Mesendoderm (in vitro differentiated cells): ENCODE measurements at regions not wholly inside any gene's neighbourhood (a gene's known extent, or its start where the extent isn't known, plus 50 kb on each side); places are given as distances from the start of the nearest gene placed in this dataset.

Source experiments
- DNase-seq: peaks from one replicate; pipeline ENCODE4 v3.0.0; 2013
- H2AK5ac ChIP-seq: 2 replicates; pipeline ENCODE4 v1.6.1; 2013; ENCODE audit warnings: low read length, inconsistent platforms
- H2BK120ac ChIP-seq: 2 replicates; pipeline ENCODE4 v1.6.1; 2013; ENCODE audit warnings: low read depth, mild to moderate bottlenecking, low read length, moderate library complexity, mixed read lengths
- H2BK15ac ChIP-seq: replicated peaks from 2 replicates; pipeline ENCODE4 v1.6.1; 2013; ENCODE audit warnings: low read depth, mild to moderate bottlenecking, moderate library complexity
- H2BK5ac ChIP-seq: 2 replicates; pipeline ENCODE4 v1.6.1; 2013; ENCODE audit warnings: low read length, inconsistent platforms
- H3K18ac ChIP-seq: 2 replicates; pipeline ENCODE4 v1.6.1; 2013; ENCODE audit warnings: mild to moderate bottlenecking, low read length, mixed read lengths
- H3K23ac ChIP-seq: one replicate; pipeline ENCODE4 v1.6.1; 2013; ENCODE audit warnings: low read length
- H3K27ac ChIP-seq: 2 replicates; pipeline ENCODE4 v1.5.1; 2013; ENCODE audit warnings: low read depth, mild to moderate bottlenecking, inconsistent platforms, low read length, moderate library complexity
- H3K27me3 ChIP-seq: 2 replicates; pipeline ENCODE4 v1.6.1; 2013; ENCODE audit warnings: low read length, control low read depth, mild to moderate bottlenecking, inconsistent platforms; ENCODE audit not compliant: insufficient read depth, poor library complexity
- H3K36me3 ChIP-seq: 2 replicates; pipeline ENCODE4 v1.6.1; 2013; ENCODE audit warnings: low read length, inconsistent platforms; ENCODE audit not compliant: control insufficient read depth, insufficient read depth
- H3K4ac ChIP-seq: one replicate; pipeline ENCODE4 v1.6.1; 2013; ENCODE audit warnings: low read depth, mild to moderate bottlenecking, low read length, moderate library complexity
- H3K4me1 ChIP-seq: 2 replicates; pipeline ENCODE4 v1.6.1; 2013; ENCODE audit warnings: low read depth, low read length, inconsistent platforms; ENCODE audit not compliant: control insufficient read depth
- H3K4me2 ChIP-seq: 2 replicates; pipeline ENCODE4 v1.6.1; 2013; ENCODE audit warnings: low read length
- H3K4me3 ChIP-seq: 2 replicates; pipeline ENCODE4 v1.5.1; 2013; ENCODE audit warnings: mild to moderate bottlenecking, low read length
- H3K56ac ChIP-seq: one replicate; pipeline ENCODE4 v1.6.1; 2013; ENCODE audit warnings: low read length
- H3K79me1 ChIP-seq: 2 replicates; pipeline ENCODE4 v1.6.1; 2013; ENCODE audit warnings: low read length, inconsistent platforms
- H3K79me2 ChIP-seq: 2 replicates; pipeline ENCODE4 v1.6.1; 2013; ENCODE audit warnings: mild to moderate bottlenecking, low read length; ENCODE audit not compliant: control insufficient read depth, insufficient read depth
- H3K9ac ChIP-seq: 2 replicates; pipeline ENCODE4 v1.6.1; 2013; ENCODE audit warnings: low read length, inconsistent platforms
- H4K5ac ChIP-seq: one replicate; pipeline ENCODE4 v1.6.1; 2013; ENCODE audit warnings: low read length
- H4K8ac ChIP-seq: one replicate; pipeline ENCODE4 v1.6.1; 2013; ENCODE audit warnings: low read depth, mild to moderate bottlenecking, control low read depth, low read length, moderate library complexity
- WGBS: extraction: QIAGEN DNeasy Blood & Tissue Kit; methylation state at CpG from one replicate; pipeline ENCODE4 v1.1.7; 2013; ENCODE audit warnings: low lambda C conversion rate, missing lambda C conversion rate; ENCODE audit not compliant: insufficient coverage; ENCODE audit errors: extremely low coverage; 5-methylcytosine and 5-hydroxymethylcytosine counted together

DNA sequence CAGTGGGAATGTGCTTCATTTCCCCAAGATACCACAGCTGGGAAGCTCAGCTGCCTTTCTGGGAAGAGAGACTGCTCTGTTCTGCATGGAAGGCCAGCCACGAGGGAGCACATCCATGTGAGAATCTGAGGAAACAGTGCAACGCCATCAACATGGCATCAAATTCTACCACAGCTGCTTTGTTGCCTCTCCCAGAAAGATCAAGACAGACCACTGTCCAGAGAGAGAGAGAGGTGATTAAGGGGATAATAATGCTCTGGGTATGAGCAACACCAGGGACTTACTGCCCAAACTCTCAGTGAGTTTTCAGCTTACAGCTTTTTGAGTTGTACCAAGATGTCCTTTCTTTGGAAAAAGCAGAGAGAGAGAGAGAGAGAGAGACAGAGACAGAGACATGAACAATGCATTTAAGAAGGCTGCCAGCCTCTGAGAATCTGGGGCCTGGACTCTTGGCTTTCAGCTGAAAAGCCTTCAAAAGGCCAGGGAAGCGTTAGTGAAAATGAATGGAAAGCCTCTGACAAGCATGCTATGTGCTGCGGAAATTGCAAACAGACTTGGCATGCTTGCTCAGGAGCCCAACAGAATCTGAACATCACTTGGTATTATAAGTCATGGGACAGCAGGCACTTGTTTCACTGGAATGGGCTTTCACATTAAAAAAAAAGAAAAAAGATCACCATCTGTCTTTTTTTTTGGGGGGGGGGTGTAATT, 223.1 kb downstream of the MAP2K6 start:
- no peak overlapping the region for H2BK15ac ChIP-seq
- H3K23ac ChIP-seq = no peak overlapping the region
- WGBS = no CpG with 5 or more reads among the region's 4 CpGs
- no peak overlapping the region for H2BK120ac ChIP-seq
- H3K4me1 ChIP-seq = no peaks in the 10 kb centered on the region
- no peak overlapping the region for H3K4me3 ChIP-seq
- H3K4ac ChIP-seq = no peak overlapping the region
- no peak overlapping the region for H4K5ac ChIP-seq
- H3K18ac ChIP-seq = no peak overlapping the region
- H3K79me1 ChIP-seq = no peaks in the 10 kb centered on the region
- no peak overlapping the region for H3K4me2 ChIP-seq
- no peak overlapping the region for H2BK5ac ChIP-seq
- no peak overlapping the region for H3K9ac ChIP-seq
- H3K27me3 ChIP-seq = no peaks in the 10 kb centered on the region
- H3K27ac ChIP-seq = no peak overlapping the region
- H2AK5ac ChIP-seq = no peak overlapping the region
- H3K36me3 ChIP-seq = no peaks in the 10 kb centered on the region
- H3K56ac ChIP-seq = no peak overlapping the region
- H3K79me2 ChIP-seq = no peaks in the 10 kb centered on the region
- no peak overlapping the region for H4K8ac ChIP-seq
- no peak for DNase-seq

DNA sequence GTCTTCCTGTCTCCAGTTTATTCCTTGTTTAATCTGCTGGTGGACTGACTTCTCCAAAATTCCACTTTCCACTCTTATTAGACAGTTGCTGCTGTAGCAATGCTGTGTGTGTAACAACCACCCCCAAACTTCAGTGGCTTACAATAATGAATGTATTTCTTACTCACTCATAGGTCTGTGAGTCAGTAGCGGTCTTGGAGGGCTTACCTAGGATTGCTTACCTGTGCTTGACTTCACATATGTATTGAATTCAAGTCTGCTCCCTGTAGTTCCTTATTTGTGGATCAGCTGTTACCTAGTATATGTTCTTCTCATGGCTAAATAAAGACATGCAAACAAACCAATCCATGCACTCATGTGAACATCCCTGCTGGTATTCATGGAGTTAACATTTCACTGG, 224.6 kb downstream of the MAP2K6 start:
- Histone ChIP-seq H3K4ac (no peak overlapping the region), H3K56ac (no peak overlapping the region), H3K27ac (no peak overlapping the region), H2BK15ac (no peak overlapping the region), H2BK120ac (no peak overlapping the region), H3K23ac (no peak overlapping the region), H4K8ac (no peak overlapping the region), H2AK5ac (no peak overlapping the region), H3K4me1 (no peaks in the 10 kb centered on the region), H3K27me3 (no peaks in the 10 kb centered on the region), H3K36me3 (no peaks in the 10 kb centered on the region), H3K79me2 (no peaks in the 10 kb centered on the region), H3K18ac (no peak overlapping the region), H3K4me3 (no peak overlapping the region), H3K9ac (no peak overlapping the region), H2BK5ac (no peak overlapping the region), H4K5ac (no peak overlapping the region), H3K4me2 (no peak overlapping the region), H3K79me1 (no peaks in the 10 kb centered on the region)
- no CpG with 5 or more reads among the region's 1 CpG for WGBS
- DNase-seq = no peak

DNA sequence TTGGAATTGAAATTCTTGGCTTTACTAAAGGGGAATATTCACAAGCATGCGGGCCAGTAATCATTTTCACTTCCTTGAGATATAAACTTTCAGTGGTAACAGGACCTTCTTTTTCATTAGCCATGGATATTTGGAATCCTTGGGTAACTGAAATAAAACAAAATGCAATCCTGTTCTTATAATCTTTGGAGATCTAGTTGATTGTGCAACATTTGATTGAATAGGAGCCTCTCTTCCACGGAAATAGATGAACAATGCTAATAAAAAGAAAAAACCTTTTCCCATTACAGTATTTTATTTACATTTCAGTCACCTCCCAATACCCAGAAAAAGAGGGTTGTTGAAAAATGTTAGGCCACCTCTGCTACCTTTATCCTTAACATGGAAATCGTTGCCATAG, 225.6 kb downstream of the MAP2K6 start:
- H3K79me1 ChIP-seq = no peaks in the 10 kb centered on the region
- no peaks in the 10 kb centered on the region for H3K79me2 ChIP-seq
- no CpG with 5 or more reads among the region's 3 CpGs for WGBS

GRCh38 chr17:69643686-69644085, 229.2 kb downstream of the MAP2K6 start:
- Histone ChIP-seq H3K56ac (no peak overlapping the region), H3K36me3 (no peaks in the 10 kb centered on the region), H4K5ac (no peak overlapping the region), H2BK15ac (no peak overlapping the region), H3K4me3 (no peak overlapping the region), H4K8ac (peak overlapping the region; percentile 56), H3K18ac (no peak overlapping the region), H3K9ac (no peak overlapping the region), H3K27me3 (no peaks in the 10 kb centered on the region), H2AK5ac (no peak overlapping the region), H3K4ac (no peak overlapping the region), H3K27ac (no peak overlapping the region), H3K23ac (no peak overlapping the region), H3K4me1 (no peaks in the 10 kb centered on the region), H3K79me1 (no peaks in the 10 kb centered on the region), H3K4me2 (no peak overlapping the region), H3K79me2 (no peaks in the 10 kb centered on the region), H2BK120ac (no peak overlapping the region), H2BK5ac (no peak overlapping the region)
- DNase-seq = no peak
- WGBS = no CpG with 5 or more reads among the region's 2 CpGs

More for the DNA sequence above, 225.6 kb downstream of the MAP2K6 start:
- Histone ChIP-seq H2BK5ac (no peak overlapping the region), H4K5ac (no peak overlapping the region), H3K9ac (no peak overlapping the region), H3K4ac (no peak overlapping the region), H3K4me3 (no peak overlapping the region), H2BK120ac (no peak overlapping the region), H3K4me1 (no peaks in the 10 kb centered on the region), H2BK15ac (no peak overlapping the region), H3K27me3 (no peaks in the 10 kb centered on the region), H3K27ac (no peak overlapping the region), H3K56ac (no peak overlapping the region), H3K23ac (no peak overlapping the region), H3K18ac (no peak overlapping the region), H4K8ac (no peak overlapping the region), H2AK5ac (no peak overlapping the region), H3K36me3 (no peaks in the 10 kb centered on the region), H3K4me2 (no peak overlapping the region)
- no peak for DNase-seq

- Histone ChIP-seq H4K5ac (no peak overlapping the region), H3K36me3 (no peaks in the 10 kb centered on the region), H3K79me2 (no peaks in the 10 kb centered on the region), H2BK15ac (no peak overlapping the region), H3K4me1 (no peaks in the 10 kb centered on the region), H2BK5ac (no peak overlapping the region), H3K18ac (no peak overlapping the region), H3K27ac (no peak overlapping the region), H2AK5ac (no peak overlapping the region), H3K4me2 (no peak overlapping the region), H3K56ac (no peak overlapping the region), H2BK120ac (no peak overlapping the region), H4K8ac (no peak overlapping the region), H3K23ac (no peak overlapping the region), H3K79me1 (no peaks in the 10 kb centered on the region), H3K4me3 (no peak overlapping the region), H3K4ac (no peak overlapping the region), H3K27me3 (no peaks in the 10 kb centered on the region), H3K9ac (no peak overlapping the region)
- WGBS = no CpG with 5 or more reads among the region's 3 CpGs
- no peak for DNase-seq
Observed at GRCh38 chr17:69646729-69647128, 232.2 kb downstream of the MAP2K6 start.

GRCh38 chr17:69650881-69651280, 236.4 kb downstream of the MAP2K6 start:
- no peak overlapping the region for H2BK15ac ChIP-seq
- no peak overlapping the region for H4K8ac ChIP-seq
- H3K27ac ChIP-seq = no peak overlapping the region
- no peak overlapping the region for H3K23ac ChIP-seq
- no peak overlapping the region for H3K4me2 ChIP-seq
- H3K56ac ChIP-seq = no peak overlapping the region
- no peak overlapping the region for H3K4me3 ChIP-seq
- no peaks in the 10 kb centered on the region for H3K79me1 ChIP-seq
- H2BK5ac ChIP-seq = no peak overlapping the region
- DNase-seq = no peak
- no peak overlapping the region for H2AK5ac ChIP-seq
- H2BK120ac ChIP-seq = no peak overlapping the region
- H3K18ac ChIP-seq = no peak overlapping the region
- H3K4me1 ChIP-seq = no peaks in the 10 kb centered on the region
- WGBS = no CpG with 5 or more reads among the region's 5 CpGs
- H3K79me2 ChIP-seq = no peaks in the 10 kb centered on the region
- no peak overlapping the region for H4K5ac ChIP-seq
- H3K4ac ChIP-seq = no peak overlapping the region
- H3K36me3 ChIP-seq = no peaks in the 10 kb centered on the region
- no peaks in the 10 kb centered on the region for H3K27me3 ChIP-seq
- H3K9ac ChIP-seq = no peak overlapping the region
